Mesenchymal stem cell (in vitro differentiated cells and primary cell): ENCODE measurements at regions not wholly inside any gene's neighbourhood (a gene's known extent, or its start where the extent isn't known, plus 50 kb on each side); places are given as distances from the start of the nearest gene placed in this dataset.

ENCODE experiments used
- DNase-seq: peaks from one replicate; pipeline ENCODE4 v3.0.0-alpha.2; 2013
- H2AFZ ChIP-seq: one replicate; pipeline ENCODE4 v1.6.1; 2013; ENCODE audit warnings: low read depth, mild to moderate bottlenecking, control low read depth, inconsistent platforms, low read length, moderate library complexity
- H2AK5ac ChIP-seq: 2 replicates; pipeline ENCODE4 v1.6.1; 2013; ENCODE audit warnings: low read length, moderate library complexity, mild to moderate bottlenecking, inconsistent platforms; ENCODE audit not compliant: severe bottlenecking
- H2BK120ac ChIP-seq: one replicate; pipeline ENCODE4 v1.6.1; 2013; ENCODE audit warnings: low read depth, mild to moderate bottlenecking, inconsistent platforms, low read length, moderate library complexity
- H2BK12ac ChIP-seq, 2 experiments: one replicate each; pipeline ENCODE4 v1.6.1; 2013; ENCODE audit warnings: inconsistent platforms in 2 of 2, low read length in 2 of 2, mild to moderate bottlenecking in 2 of 2, moderate library complexity in 2 of 2, control low read depth in 1 of 2
- H2BK15ac ChIP-seq: one replicate; pipeline ENCODE4 v1.6.1; 2013; ENCODE audit warnings: mild to moderate bottlenecking, low read depth, inconsistent platforms; ENCODE audit not compliant: poor library complexity, severe bottlenecking
- H2BK5ac ChIP-seq: 2 replicates; pipeline ENCODE4 v1.6.1; 2013; ENCODE audit warnings: low read depth, mild to moderate bottlenecking, low read length, control low read depth, inconsistent platforms; ENCODE audit not compliant: poor library complexity, severe bottlenecking
- H3K14ac ChIP-seq, 2 experiments: one replicate each; pipeline ENCODE4 v1.6.1; 2013; ENCODE audit warnings: inconsistent platforms in 2 of 2, low read length in 2 of 2, control low read depth in 1 of 2, mild to moderate bottlenecking in 1 of 2, moderate library complexity in 1 of 2
- H3K18ac ChIP-seq, 2 experiments: one replicate each; pipeline ENCODE4 v1.6.1; 2013; ENCODE audit warnings: inconsistent platforms in 2 of 2, low read length in 2 of 2, control low read depth in 1 of 2, low read depth in 1 of 2, mild to moderate bottlenecking in 1 of 2
- H3K23ac ChIP-seq, 2 experiments: one replicate each; pipeline ENCODE4 v1.6.1; 2013; ENCODE audit warnings: inconsistent platforms in 2 of 2, low read length in 2 of 2, mild to moderate bottlenecking in 2 of 2, moderate library complexity in 2 of 2, control low read depth in 1 of 2
- H3K27ac ChIP-seq: 2 replicates; pipeline ENCODE4 v1.5.1; 2013; ENCODE audit warnings: mild to moderate bottlenecking, moderate library complexity, low read length, control low read depth, inconsistent platforms; ENCODE audit not compliant: poor library complexity, severe bottlenecking
- H3K27me3 ChIP-seq, 2 experiments: 2 replicates each; pipeline versions ENCODE4 v1.6.1 to v1.7.0; 2013; ENCODE audit warnings: low read length in 2 of 2, mild to moderate bottlenecking in 2 of 2, moderate library complexity in 2 of 2, control low read depth in 1 of 2, inconsistent platforms in 1 of 2; ENCODE audit not compliant: control insufficient read depth in 1 of 2, insufficient read depth in 1 of 2
- H3K36me3 ChIP-seq, 2 experiments: 2 replicates each; pipeline versions ENCODE4 v1.6.1 to v1.7.0; 2013; ENCODE audit warnings: low read length in 2 of 2, control low read depth in 1 of 2, inconsistent platforms in 1 of 2, low read depth in 1 of 2, mild to moderate bottlenecking in 1 of 2; ENCODE audit not compliant: insufficient read depth in 2 of 2, control insufficient read depth in 1 of 2
- H3K4ac ChIP-seq, 2 experiments: one replicate each; pipeline ENCODE4 v1.6.1; 2013; ENCODE audit warnings: inconsistent platforms in 2 of 2, low read length in 2 of 2, mild to moderate bottlenecking in 2 of 2, moderate library complexity in 2 of 2, control low read depth in 1 of 2, low read depth in 1 of 2
- H3K4me1 ChIP-seq: 2 replicates; pipeline ENCODE4 v1.6.1; 2013; ENCODE audit warnings: low read depth, low read length, control low read depth; ENCODE audit not compliant: control insufficient read depth, insufficient read depth
- H3K4me2 ChIP-seq: 2 replicates; pipeline ENCODE4 v1.6.1; 2013; ENCODE audit warnings: low read length, mild to moderate bottlenecking, inconsistent platforms; ENCODE audit not compliant: poor library complexity, severe bottlenecking
- H3K4me3 ChIP-seq, 2 experiments: 2 replicates each; pipeline versions ENCODE4 v1.5.1 to v1.7.0; 2013; ENCODE audit warnings: low read length in 2 of 2, mild to moderate bottlenecking in 2 of 2, control low read depth in 1 of 2, low read depth in 1 of 2; ENCODE audit not compliant: insufficient read depth in 1 of 2
- H3K79me1 ChIP-seq: replicated peaks from 2 replicates; pipeline ENCODE4 v1.6.1; 2013; ENCODE audit warnings: mild to moderate bottlenecking, control low read depth, low read length, inconsistent platforms; ENCODE audit not compliant: poor library complexity, severe bottlenecking
- H3K9ac ChIP-seq: 2 replicates; pipeline ENCODE4 v1.7.0; 2013; ENCODE audit warnings: mild to moderate bottlenecking, low read length, moderate library complexity
- H3K9me3 ChIP-seq: 2 replicates; pipeline ENCODE4 v1.7.0; 2013; ENCODE audit warnings: mild to moderate bottlenecking, low read length; ENCODE audit not compliant: control insufficient read depth
- H4K8ac ChIP-seq: one replicate; pipeline ENCODE4 v1.6.1; 2013; ENCODE audit warnings: inconsistent platforms, mild to moderate bottlenecking, low read length, moderate library complexity
- H4K91ac ChIP-seq: one replicate; pipeline ENCODE4 v1.6.1; 2013; ENCODE audit warnings: mild to moderate bottlenecking, low read length, inconsistent platforms
- WGBS: methylation state at CpG from one replicate; pipeline ENCODE4 v1.1.7; 2013; ENCODE audit warnings: mixed read lengths; 5-methylcytosine and 5-hydroxymethylcytosine counted together

GRCh38 chr15:70439304-70439877, 324.0 kb downstream of the UACA start:
- Histone ChIP-seq H3K9ac (no peak overlapping the region), H3K4ac (no peak overlapping the region), H3K27me3 (peaks cover 70 to 97% of the 10 kb centered on the region in 2 experiments), H3K23ac (no peak overlapping the region), H3K18ac (no peak overlapping the region), H3K36me3 (no peaks in the 10 kb centered on the region), H3K9me3 (no peaks in the 10 kb centered on the region), H2AK5ac (no peak overlapping the region), H3K27ac (no peak overlapping the region), H3K4me2 (no peak overlapping the region), H2BK15ac (no peak overlapping the region), H3K4me1 (no peaks in the 10 kb centered on the region), H2BK12ac (no peak overlapping the region), H2BK120ac (no peak overlapping the region), H3K79me1 (no peaks in the 10 kb centered on the region), H2AFZ (no peak overlapping the region), H3K4me3 (no peak overlapping the region), H2BK5ac (no peak overlapping the region), H4K8ac (no peak overlapping the region), H3K14ac (no peak overlapping the region), H4K91ac (peak overlapping the region; percentile 19)
- DNase-seq, result no peak
- 78% methylated on average over 10 of the region's 10 CpGs for WGBS

DNA sequence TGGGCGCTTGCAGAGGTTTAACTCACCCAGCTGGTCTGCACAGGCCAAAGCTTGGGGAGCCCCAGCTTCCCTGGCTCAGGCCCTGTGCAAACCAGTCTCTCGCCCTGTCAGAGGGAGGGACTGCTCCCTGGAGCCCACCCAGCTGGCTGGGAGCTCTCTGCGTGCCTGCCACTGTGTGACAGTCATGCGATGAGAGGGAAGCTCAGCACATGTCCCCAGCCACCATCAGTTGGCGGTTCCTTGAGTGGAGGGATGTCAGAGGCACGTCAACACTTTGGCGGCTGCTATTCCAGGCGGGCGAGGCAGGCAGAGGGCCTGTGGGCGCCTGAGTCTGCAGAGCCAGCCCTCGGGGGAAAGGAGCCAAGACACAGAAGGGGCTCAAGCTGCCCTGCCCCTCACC, 324.6 kb downstream of the UACA start:
- no peak overlapping the region for H3K18ac ChIP-seq
- H3K9ac ChIP-seq, result no peak overlapping the region
- no peak overlapping the region for H2AFZ ChIP-seq
- H2BK15ac ChIP-seq, result no peak overlapping the region
- no peak overlapping the region for H2BK120ac ChIP-seq
- H2AK5ac ChIP-seq, result no peak overlapping the region
- DNase-seq, result no peak
- H2BK12ac ChIP-seq, result no peak overlapping the region
- no peaks in the 10 kb centered on the region for H3K36me3 ChIP-seq
- no peak overlapping the region for H2BK5ac ChIP-seq
- no peaks in the 10 kb centered on the region for H3K9me3 ChIP-seq
- no peak overlapping the region for H3K27ac ChIP-seq
- H3K14ac ChIP-seq, result no peak overlapping the region
- H3K4me1 ChIP-seq, result no peaks in the 10 kb centered on the region
- H3K4me3 ChIP-seq, result no peak overlapping the region
- H3K27me3 ChIP-seq, result peaks cover 70 to 97% of the 10 kb centered on the region in 2 experiments
- H4K91ac ChIP-seq, result no peak overlapping the region
- H4K8ac ChIP-seq, result no peak overlapping the region
- H3K79me1 ChIP-seq, result no peaks in the 10 kb centered on the region
- no peak overlapping the region for H3K4ac ChIP-seq
- no peak overlapping the region for H3K4me2 ChIP-seq
- 86% methylated on average over 11 of the region's 11 CpGs for WGBS
- H3K23ac ChIP-seq, result no peak overlapping the region

GRCh38 chr15:70437882-70438451, 325.4 kb downstream of the UACA start:
- Histone ChIP-seq H3K4ac (no peak overlapping the region), H3K9ac (no peak overlapping the region), H3K27ac (no peak overlapping the region), H3K4me3 (no peak overlapping the region), H3K23ac (no peak overlapping the region), H2BK5ac (no peak overlapping the region), H4K91ac (no peak overlapping the region), H3K79me1 (no peaks in the 10 kb centered on the region), H2BK12ac (no peak overlapping the region), H4K8ac (no peak overlapping the region), H3K14ac (no peak overlapping the region), H3K4me2 (no peak overlapping the region), H3K36me3 (no peaks in the 10 kb centered on the region), H3K9me3 (no peaks in the 10 kb centered on the region), H2BK15ac (no peak overlapping the region), H2AK5ac (no peak overlapping the region), H3K4me1 (no peaks in the 10 kb centered on the region), H3K18ac (no peak overlapping the region), H2BK120ac (no peak overlapping the region), H2AFZ (no peak overlapping the region), H3K27me3 (peaks cover 65 to 97% of the 10 kb centered on the region in 2 experiments)
- DNase-seq, result no peak
- WGBS, result 41% methylated on average over 5 of the region's 5 CpGs

DNA sequence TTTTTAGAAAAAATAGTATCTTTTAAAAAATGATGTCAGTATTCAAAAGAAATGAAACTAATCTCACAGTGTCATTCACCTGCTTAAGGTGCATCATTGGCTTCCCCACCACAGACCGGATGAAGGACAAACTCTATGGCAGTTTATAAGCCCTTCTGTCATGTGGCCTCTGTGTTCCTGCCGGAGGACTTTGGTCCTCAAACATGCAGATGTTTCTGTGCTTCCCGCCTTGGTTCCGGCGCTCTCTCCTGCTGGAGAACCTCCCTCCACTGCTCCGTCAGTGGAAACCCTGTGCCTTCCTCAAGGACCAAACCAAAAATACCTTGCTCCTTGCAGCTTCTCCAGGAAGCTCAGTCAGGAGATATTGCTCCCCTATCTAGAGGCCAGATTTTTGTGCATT, 326.3 kb downstream of the UACA start:
- whole genome bisulfite sequencing, result 94% methylated on average over 6 of the region's 6 CpGs
- H3K18ac ChIP-seq, result no peak overlapping the region

More for the DNA sequence above, 326.3 kb downstream of the UACA start:
- H3K27me3 ChIP-seq, result peaks cover 59 to 97% of the 10 kb centered on the region in 2 experiments
- H3K36me3 ChIP-seq, result no peaks in the 10 kb centered on the region
- H3K9me3 ChIP-seq, result no peaks in the 10 kb centered on the region
- DNase-seq, result no peak
- H2BK12ac ChIP-seq, result no peak overlapping the region
- H3K79me1 ChIP-seq, result no peaks in the 10 kb centered on the region
- H3K4me1 ChIP-seq, result no peaks in the 10 kb centered on the region
- no peak overlapping the region for H3K27ac ChIP-seq
- no peak overlapping the region for H3K4me3 ChIP-seq
- no peak overlapping the region for H2AFZ ChIP-seq
- no peak overlapping the region for H4K8ac ChIP-seq
- H3K14ac ChIP-seq, result no peak overlapping the region
- no peak overlapping the region for H3K23ac ChIP-seq
- no peak overlapping the region for H3K9ac ChIP-seq
- H4K91ac ChIP-seq, result no peak overlapping the region
- H3K4ac ChIP-seq, result no peak overlapping the region
- no peak overlapping the region for H2BK120ac ChIP-seq
- H2BK15ac ChIP-seq, result no peak overlapping the region
- H3K4me2 ChIP-seq, result no peak overlapping the region
- no peak overlapping the region for H2AK5ac ChIP-seq
- no peak overlapping the region for H2BK5ac ChIP-seq
